ENCODE measurements at regions not wholly inside any gene's neighbourhood (a gene's known extent, or its start where the extent isn't known, plus 50 kb on each side); places are given as distances from the start of the nearest gene placed in this dataset.

- TF ChIP-seq PAX5 (IDR thresholded peaks at IDR 0.05; ENCODE audit: insufficient read depth, low read length, severe bottlenecking) (no peak), POLR2A (IDR thresholded peaks at IDR 0.05; ENCODE audit: low read depth, low read length) (no peak), TAF1 (IDR thresholded peaks at IDR 0.05; ENCODE audit: low read depth, low read length) (no peak), SPI1 (IDR thresholded peaks at IDR 0.05; ENCODE audit: low read depth, low read length) (no peak), POU2F2 (IDR thresholded peaks at IDR 0.05; ENCODE audit: low read depth, low read length) (no peak), POLR2AphosphoS5 (IDR thresholded peaks at IDR 0.05; ENCODE audit: low read depth, low read length) (no peak)
- no peak for DNase-seq (ENCODE audit: insufficient read length, low spot score)
- no peak for FAIRE-seq
Measured at GRCh38 chr22:48373626-48374173, 1454.0 kb downstream of the BRD1 start.

GRCh38 chr22:48372390-48372789 lies 1455.3 kb downstream of the BRD1 start:
- FAIRE-seq (no peak), DNase-seq (ENCODE audit: insufficient read length, low spot score) (no peak)
- no peak for TF ChIP-seq TAF1 (IDR thresholded peaks at IDR 0.05; ENCODE audit: low read depth, low read length)
- TF ChIP-seq SPI1 (IDR thresholded peaks at IDR 0.05; ENCODE audit: low read depth, low read length): no peak
- TF ChIP-seq POU2F2 (IDR thresholded peaks at IDR 0.05; ENCODE audit: low read depth, low read length): no peak
- no peak for TF ChIP-seq POLR2A (IDR thresholded peaks at IDR 0.05; ENCODE audit: low read depth, low read length)
- TF ChIP-seq PAX5 (IDR thresholded peaks at IDR 0.05; ENCODE audit: insufficient read depth, low read length, severe bottlenecking): no peak
- no peak for TF ChIP-seq POLR2AphosphoS5 (IDR thresholded peaks at IDR 0.05; ENCODE audit: low read depth, low read length)

GRCh38 chr22:48371391-48371790 lies 1456.3 kb downstream of the BRD1 start:
- TF ChIP-seq POU2F2 (IDR thresholded peaks at IDR 0.05; ENCODE audit: low read depth, low read length) (no peak), TAF1 (IDR thresholded peaks at IDR 0.05; ENCODE audit: low read depth, low read length) (no peak), SPI1 (IDR thresholded peaks at IDR 0.05; ENCODE audit: low read depth, low read length) (no peak)
- no peak for FAIRE-seq

GRCh38 chr22:48370508-48371325 lies 1457.0 kb downstream of the BRD1 start:
- DNase-seq (ENCODE audit: insufficient read length, low spot score): no peak
- no peak for FAIRE-seq
- TF ChIP-seq POU2F2 (IDR thresholded peaks at IDR 0.05; ENCODE audit: low read depth, low read length): no peak
- no peak for TF ChIP-seq POLR2AphosphoS5 (IDR thresholded peaks at IDR 0.05; ENCODE audit: low read depth, low read length)
- TF ChIP-seq TAF1 (IDR thresholded peaks at IDR 0.05; ENCODE audit: low read depth, low read length): no peak
- TF ChIP-seq POLR2A (IDR thresholded peaks at IDR 0.05; ENCODE audit: low read depth, low read length): no peak
- TF ChIP-seq SPI1 (IDR thresholded peaks at IDR 0.05; ENCODE audit: low read depth, low read length): no peak
- no peak for TF ChIP-seq PAX5 (IDR thresholded peaks at IDR 0.05; ENCODE audit: insufficient read depth, low read length, severe bottlenecking)

More at GRCh38 chr22:48371391-48371790, 1456.3 kb downstream of the BRD1 start:
- no peak for DNase-seq (ENCODE audit: insufficient read length, low spot score)

- no peak for FAIRE-seq
- TF ChIP-seq POU2F2 (IDR thresholded peaks at IDR 0.05; ENCODE audit: low read depth, low read length) (no peak), POLR2A (IDR thresholded peaks at IDR 0.05; ENCODE audit: low read depth, low read length) (no peak), SPI1 (IDR thresholded peaks at IDR 0.05; ENCODE audit: low read depth, low read length) (no peak), TAF1 (IDR thresholded peaks at IDR 0.05; ENCODE audit: low read depth, low read length) (no peak), PAX5 (IDR thresholded peaks at IDR 0.05; ENCODE audit: insufficient read depth, low read length, severe bottlenecking) (no peak), POLR2AphosphoS5 (IDR thresholded peaks at IDR 0.05; ENCODE audit: low read depth, low read length) (no peak)
- DNase-seq (ENCODE audit: insufficient read length, low spot score): no peak
Measured at GRCh38 chr22:48369789-48370507, 1457.7 kb downstream of the BRD1 start.

GRCh38 chr22:48368975-48369525 lies 1458.6 kb downstream of the BRD1 start:
- DNase-seq (ENCODE audit: insufficient read length, low spot score) (no peak), FAIRE-seq (no peak)
- TF ChIP-seq POLR2AphosphoS5 (IDR thresholded peaks at IDR 0.05; ENCODE audit: low read depth, low read length) (no peak), PAX5 (IDR thresholded peaks at IDR 0.05; ENCODE audit: insufficient read depth, low read length, severe bottlenecking) (no peak), TAF1 (IDR thresholded peaks at IDR 0.05; ENCODE audit: low read depth, low read length) (no peak), POU2F2 (IDR thresholded peaks at IDR 0.05; ENCODE audit: low read depth, low read length) (no peak), POLR2A (IDR thresholded peaks at IDR 0.05; ENCODE audit: low read depth, low read length) (no peak), SPI1 (IDR thresholded peaks at IDR 0.05; ENCODE audit: low read depth, low read length) (no peak)

- DNase-seq (ENCODE audit: insufficient read length, low spot score): no peak
- FAIRE-seq: no peak
- no peak for TF ChIP-seq PAX5 (IDR thresholded peaks at IDR 0.05; ENCODE audit: insufficient read depth, low read length, severe bottlenecking)
- TF ChIP-seq SPI1 (IDR thresholded peaks at IDR 0.05; ENCODE audit: low read depth, low read length): no peak
- no peak for TF ChIP-seq TAF1 (IDR thresholded peaks at IDR 0.05; ENCODE audit: low read depth, low read length)
- no peak for TF ChIP-seq POLR2AphosphoS5 (IDR thresholded peaks at IDR 0.05; ENCODE audit: low read depth, low read length)
- TF ChIP-seq POLR2A (IDR thresholded peaks at IDR 0.05; ENCODE audit: low read depth, low read length): no peak
- no peak for TF ChIP-seq POU2F2 (IDR thresholded peaks at IDR 0.05; ENCODE audit: low read depth, low read length)
Measured at GRCh38 chr22:48367731-48368130, 1459.9 kb downstream of the BRD1 start.

- no peak for FAIRE-seq
- no peak for DNase-seq (ENCODE audit: insufficient read length, low spot score)
Measured at GRCh38 chr22:48366591-48366990, 1461.1 kb downstream of the BRD1 start.

GRCh38 chr22:48366056-48366455 lies 1461.6 kb downstream of the BRD1 start:
- TF ChIP-seq SPI1 (IDR thresholded peaks at IDR 0.05; ENCODE audit: low read depth, low read length) (no peak), POU2F2 (IDR thresholded peaks at IDR 0.05; ENCODE audit: low read depth, low read length) (no peak), TAF1 (IDR thresholded peaks at IDR 0.05; ENCODE audit: low read depth, low read length) (no peak)
- FAIRE-seq (no peak), DNase-seq (ENCODE audit: insufficient read length, low spot score) (no peak)

More at GRCh38 chr22:48366591-48366990, 1461.1 kb downstream of the BRD1 start:
- TF ChIP-seq TAF1 (IDR thresholded peaks at IDR 0.05; ENCODE audit: low read depth, low read length): no peak
- no peak for TF ChIP-seq PAX5 (IDR thresholded peaks at IDR 0.05; ENCODE audit: insufficient read depth, low read length, severe bottlenecking)

All from GM12891 (cell line).